H9 (cell line): ENCODE measurements at regions not wholly inside any gene's neighbourhood (a gene's known extent, or its start where the extent isn't known, plus 50 kb on each side); places are given as distances from the start of the nearest gene placed in this dataset.

Experiments used
- DNase-seq: peaks from one replicate; pipeline ENCODE4 v3.0.0-alpha.2; 2017
- H2AFZ ChIP-seq: one replicate; pipeline ENCODE4 v1.6.1; 2013; ENCODE audit warnings: mild to moderate bottlenecking, low read length, control low read depth, moderate library complexity
- H2AK5ac ChIP-seq: 2 replicates; pipeline ENCODE4 v1.6.1; 2013; ENCODE audit warnings: low read length, control low read depth, mixed read lengths; ENCODE audit not compliant: insufficient read length
- H2BK120ac ChIP-seq: one replicate; pipeline ENCODE4 v1.6.1; 2013; ENCODE audit warnings: low read depth, mild to moderate bottlenecking, low read length, control low read depth, inconsistent platforms; ENCODE audit not compliant: poor library complexity, severe bottlenecking
- H2BK12ac ChIP-seq: 2 replicates; pipeline ENCODE4 v1.6.1; 2013; ENCODE audit warnings: low read length, control low read depth, mixed read lengths, low read depth; ENCODE audit not compliant: insufficient read length
- H2BK15ac ChIP-seq: 2 replicates; pipeline ENCODE4 v1.6.1; 2013; ENCODE audit warnings: low read depth, low read length, control low read depth
- H2BK20ac ChIP-seq: one replicate; pipeline ENCODE4 v1.6.1; 2013; ENCODE audit warnings: low read depth, mild to moderate bottlenecking, low read length, control low read depth, inconsistent platforms; ENCODE audit not compliant: poor library complexity, severe bottlenecking
- H2BK5ac ChIP-seq: 2 replicates; pipeline ENCODE4 v1.6.1; 2013; ENCODE audit warnings: low read length, control low read depth, mixed read lengths; ENCODE audit not compliant: insufficient read length
- H3K14ac ChIP-seq: 2 replicates; pipeline ENCODE4 v1.6.1; 2013; ENCODE audit warnings: low read length, control low read depth; ENCODE audit not compliant: insufficient read depth
- H3K18ac ChIP-seq: 2 replicates; pipeline ENCODE4 v1.6.1; 2013; ENCODE audit warnings: low read depth, mild to moderate bottlenecking, mixed read lengths, low read length, control low read depth; ENCODE audit not compliant: insufficient read length
- H3K23ac ChIP-seq: 2 replicates; pipeline ENCODE4 v1.6.1; 2013; ENCODE audit warnings: low read length, control low read depth, mixed read lengths, low read depth; ENCODE audit not compliant: insufficient read length
- H3K23me2 ChIP-seq: 2 replicates; pipeline ENCODE4 v1.6.1; 2013; ENCODE audit warnings: low read depth, mild to moderate bottlenecking, mixed read lengths, low read length, control low read depth; ENCODE audit not compliant: insufficient read length, poor library complexity, severe bottlenecking
- H3K27ac ChIP-seq: 2 replicates; pipeline ENCODE4 v1.5.1; 2013; ENCODE audit warnings: low read length, control low read depth, mixed read lengths, low read depth; ENCODE audit not compliant: insufficient read length
- H3K27me3 ChIP-seq: 2 replicates; pipeline ENCODE4 v1.6.1; 2013; ENCODE audit warnings: low read length, control low read depth, inconsistent platforms; ENCODE audit not compliant: insufficient read depth
- H3K4ac ChIP-seq: 2 replicates; pipeline ENCODE4 v1.6.1; 2013; ENCODE audit warnings: low read depth, mild to moderate bottlenecking, control low read depth, inconsistent platforms, low read length, moderate library complexity
- H3K4me1 ChIP-seq: 2 replicates; pipeline ENCODE4 v1.6.1; 2013; ENCODE audit warnings: low read length, control low read depth, inconsistent platforms; ENCODE audit not compliant: insufficient read depth
- H3K4me2 ChIP-seq: 2 replicates; pipeline ENCODE4 v1.6.1; 2013; ENCODE audit warnings: low read length, control low read depth, mixed read lengths; ENCODE audit not compliant: insufficient read length, insufficient read depth
- H3K56ac ChIP-seq: 2 replicates; pipeline ENCODE4 v1.6.1; 2013; ENCODE audit warnings: low read depth, mild to moderate bottlenecking, mixed read lengths, low read length, control low read depth; ENCODE audit not compliant: insufficient read length
- H3K79me1 ChIP-seq: 2 replicates; pipeline ENCODE4 v1.6.1; 2013; ENCODE audit warnings: low read depth, mild to moderate bottlenecking, moderate library complexity, low read length, control low read depth, inconsistent platforms; ENCODE audit not compliant: insufficient read depth, poor library complexity, severe bottlenecking
- H3K79me2 ChIP-seq: 2 replicates; pipeline ENCODE4 v1.6.1; 2013; ENCODE audit warnings: low read length, control low read depth, inconsistent platforms; ENCODE audit not compliant: insufficient read depth
- H3K9ac ChIP-seq: 2 replicates; pipeline ENCODE4 v1.6.1; 2013; ENCODE audit warnings: low read length, control low read depth, mixed read lengths; ENCODE audit not compliant: insufficient read length; ENCODE audit errors: extremely low read depth
- H3K9me3 ChIP-seq: one replicate; pipeline ENCODE4 v1.6.1; 2013; ENCODE audit warnings: low read depth, low read length, inconsistent platforms; ENCODE audit not compliant: control insufficient read depth
- H3T11ph ChIP-seq: one replicate; pipeline ENCODE4 v1.6.1; 2013; ENCODE audit warnings: mild to moderate bottlenecking, low read length, control low read depth, inconsistent platforms
- H4K20me1 ChIP-seq: one replicate; pipeline ENCODE4 v1.6.1; 2013; ENCODE audit not compliant: control insufficient read depth, insufficient read length, insufficient read depth
- H4K5ac ChIP-seq: 2 replicates; pipeline ENCODE4 v1.6.1; 2013; ENCODE audit warnings: low read depth, mild to moderate bottlenecking, mixed read lengths, low read length, control low read depth; ENCODE audit not compliant: insufficient read length
- H4K8ac ChIP-seq: replicated peaks from 2 replicates; pipeline ENCODE4 v1.6.1; 2013; ENCODE audit warnings: low read length, control low read depth, mixed read lengths, low read depth; ENCODE audit not compliant: insufficient read length
- H4K91ac ChIP-seq: 2 replicates; pipeline ENCODE4 v1.6.1; 2013; ENCODE audit warnings: low read depth, mild to moderate bottlenecking, moderate library complexity, mixed read lengths, low read length, control low read depth; ENCODE audit not compliant: insufficient read length
- H3K27ac Mint-ChIP-seq, 3 experiments: 2 replicates in 2 of 3; 3 replicates in 1 of 3; pipeline ENCODE4 v1.8.0; 2020 to 2021; ENCODE audit warnings: mixed read lengths in 3 of 3, mild to moderate bottlenecking in 1 of 3, moderate library complexity in 1 of 3
- H3K27me3 Mint-ChIP-seq: 2 replicates; pipeline ENCODE4 v1.8.0; 2021; ENCODE audit warnings: low read depth, mild to moderate bottlenecking, moderate library complexity, mixed read lengths
- H3K36me3 Mint-ChIP-seq, 3 experiments: 2 replicates in 2 of 3; 3 replicates in 1 of 3; pipeline ENCODE4 v1.8.0; 2020 to 2021; ENCODE audit warnings: low read depth in 3 of 3, mixed read lengths in 3 of 3; ENCODE audit not compliant: insufficient read depth in 1 of 3
- H3K4me1 Mint-ChIP-seq, 2 experiments: 2 replicates each; pipeline ENCODE4 v1.8.0; 2020; ENCODE audit warnings: mixed read lengths in 2 of 2
- H3K4me3 Mint-ChIP-seq, 2 experiments: 2 replicates in 1 of 2; 3 replicates in 1 of 2; pipeline ENCODE4 v1.8.0; 2020 to 2021; ENCODE audit warnings: mild to moderate bottlenecking in 2 of 2, mixed read lengths in 2 of 2, moderate library complexity in 1 of 2
- H3K9me3 Mint-ChIP-seq, 2 experiments: 2 replicates in 1 of 2; 3 replicates in 1 of 2; pipeline ENCODE4 v1.8.0; 2020; ENCODE audit warnings: mild to moderate bottlenecking in 2 of 2, mixed read lengths in 2 of 2, moderate library complexity in 1 of 2
- CTCF ChIP-seq: fragments of 200-600 bp; sonication (generic); conservative IDR thresholded peaks from 3 replicates; pipeline ENCODE4 v1.8.0; 2021; ENCODE audit warnings: antibody characterized with exemption, mild to moderate bottlenecking
- WGBS: extraction: QIAGEN DNeasy Blood & Tissue Kit; methylation state at CpG from one replicate; pipeline ENCODE4 v1.1.7; 2013; ENCODE audit warnings: missing lambda C conversion rate, low lambda C conversion rate, mixed read lengths; ENCODE audit not compliant: insufficient read length; ENCODE audit errors: extremely low coverage; 5-methylcytosine and 5-hydroxymethylcytosine counted together

GRCh38 chr6:170108890-170109587 lies 181.8 kb downstream of the DLL1 start:
- H4K5ac ChIP-seq, result no peak overlapping the region
- WGBS, result no CpG with 5 or more reads among the region's 15 CpGs
- H3K56ac ChIP-seq, result no peak overlapping the region
- no peaks in the 10 kb centered on the region for H3K9me3 ChIP-seq
- no peak overlapping the region for H3K9ac ChIP-seq
- H3K18ac ChIP-seq, result no peak overlapping the region
- H2BK20ac ChIP-seq, result no peak overlapping the region
- H4K8ac ChIP-seq, result no peak overlapping the region
- H3K4ac ChIP-seq, result no peak overlapping the region
- no peaks in the 10 kb centered on the region for H3K27me3 ChIP-seq
- H3K9me3 Mint-ChIP-seq, result no peaks in the 10 kb centered on the region; a peak in 1 of 5 replicates
- H3K27ac Mint-ChIP-seq, result no peak overlapping the region
- no peak overlapping the region for H3K4me3 Mint-ChIP-seq
- H4K20me1 ChIP-seq, result no peaks in the 10 kb centered on the region
- no peaks in the 10 kb centered on the region for H3K79me1 ChIP-seq
- no peaks in the 10 kb centered on the region for H3K36me3 Mint-ChIP-seq
- TF ChIP-seq CTCF, result no peak
- no peaks in the 10 kb centered on the region for H3K79me2 ChIP-seq
- H4K91ac ChIP-seq, result no peak overlapping the region
- H2BK120ac ChIP-seq, result no peak overlapping the region
- H3T11ph ChIP-seq, result no peak overlapping the region
- no peak overlapping the region for H3K23ac ChIP-seq
- no peak for DNase-seq
- H3K27me3 Mint-ChIP-seq, result peaks cover 9% of the 10 kb centered on the region
- H3K4me2 ChIP-seq, result no peak overlapping the region
- H2BK5ac ChIP-seq, result no peak overlapping the region
- H2AFZ ChIP-seq, result no peak overlapping the region
- no peak overlapping the region for H3K27ac ChIP-seq
- H3K4me1 Mint-ChIP-seq, result 0 out of 4 replicates have a peak, but pooled peaks cover 0 to 6% of the 10 kb centered on the region in 2 experiments
- no peaks in the 10 kb centered on the region for H3K23me2 ChIP-seq
- H2AK5ac ChIP-seq, result no peak overlapping the region
- no peak overlapping the region for H2BK12ac ChIP-seq
- H3K14ac ChIP-seq, result no peak overlapping the region
- no peak overlapping the region for H2BK15ac ChIP-seq
- H3K4me1 ChIP-seq, result no peaks in the 10 kb centered on the region
